SK-N-SH (cell line): ENCODE measurements at regions not wholly inside any gene's neighbourhood (a gene's known extent, or its start where the extent isn't known, plus 50 kb on each side); places are given as distances from the start of the nearest gene placed in this dataset.

Experiments used
- CTCF ChIA-PET: fragments of 300-600, 350-600 bp; formaldehyde crosslinking; extraction: SDS; loops from one replicate; lab custom pipeline; 2021; lab: Yijun Ruan, JAX
- POLR2A ChIA-PET: fragments of 350-600 bp; sonication (Branson Sonifier 250); formaldehyde crosslinking; extraction: SDS; loops from one replicate; lab custom pipeline; 2020; ENCODE audit warnings: antibody characterized with exemption, inconsistent platforms; lab: Yijun Ruan, JAX
- DNase-seq: peaks from one replicate; pipeline ENCODE4 v3.0.0; 2012
- H2AFZ ChIP-seq: fragments of 200-600 bp; sonication (generic); 2 replicates; pipeline ENCODE4 v1.8.1; 2016; ENCODE audit warnings: antibody characterized with exemption, mild to moderate bottlenecking, low read depth
- H3F3A ChIP-seq: fragments of 200-600 bp; sonication (generic); replicated peaks from 2 replicates; pipeline ENCODE3; 2016; ENCODE audit warnings: antibody characterized with exemption, mild to moderate bottlenecking; ENCODE audit not compliant: insufficient read depth
- H3K27ac ChIP-seq, 2 experiments: fragments of 200-500 bp in 1 of 2; fragments of 200-600 bp in 1 of 2; sonication (Bioruptor generic) in 1 of 2; sonication (generic), shearing (Covaris generic) in 1 of 2; 2 replicates each; pipeline versions ENCODE4 v1.5.1 to v1.6.1; 2014 to 2016; ENCODE audit warnings: low read depth in 2 of 2, inconsistent platforms in 1 of 2, low read length in 1 of 2, mild to moderate bottlenecking in 1 of 2, mixed read lengths in 1 of 2
- H3K27me3 ChIP-seq: fragments of 200-600 bp; sonication (generic), shearing (Covaris generic); 2 replicates; pipeline ENCODE4 v1.6.1; 2016; ENCODE audit warnings: mixed run types; ENCODE audit not compliant: insufficient read depth
- H3K36me3 ChIP-seq, 2 experiments: fragments of 200-500 bp in 1 of 2; fragments of 200-600 bp in 1 of 2; sonication (Bioruptor generic) in 1 of 2; sonication (generic) in 1 of 2; replicated peaks in 1 of 2; 2 replicates each; pipeline versions ENCODE3 to v1.5.1; 2014 to 2016; ENCODE audit warnings: low read length in 1 of 2, mild to moderate bottlenecking in 1 of 2; ENCODE audit not compliant: insufficient read depth in 2 of 2, control insufficient read depth in 1 of 2
- H3K4me1 ChIP-seq, 2 experiments: fragments of 200-500 bp in 1 of 2; fragments of 200-600 bp in 1 of 2; sonication (Bioruptor generic) in 1 of 2; sonication (generic), shearing (Covaris generic) in 1 of 2; 2 replicates each; pipeline versions ENCODE4 v1.5.1 to v1.6.1; 2014 to 2016; ENCODE audit warnings: low read depth in 1 of 2, low read length in 1 of 2, mixed run types in 1 of 2; ENCODE audit not compliant: insufficient read depth in 2 of 2, control insufficient read depth in 1 of 2
- H3K4me2 ChIP-seq: fragments of 200-600 bp; sonication (generic), shearing (Covaris generic); 2 replicates; pipeline ENCODE4 v1.6.1; 2017; ENCODE audit warnings: mixed run types
- H3K4me3 ChIP-seq, 2 experiments: fragments of 200-500 bp in 1 of 2; fragments of 200-600 bp in 1 of 2; sonication (Bioruptor generic) in 1 of 2; sonication (generic), shearing (Covaris generic) in 1 of 2; 2 replicates each; pipeline versions ENCODE4 v1.5.1 to v1.8.1; 2014 to 2016; ENCODE audit warnings: low read depth in 2 of 2, inconsistent platforms in 1 of 2, low read length in 1 of 2, mild to moderate bottlenecking in 1 of 2, mixed read lengths in 1 of 2, moderate library complexity in 1 of 2
- H3K79me2 ChIP-seq: fragments of 200-600 bp; sonication (generic); 2 replicates; pipeline ENCODE4 v1.8.1; 2017; ENCODE audit warnings: mild to moderate bottlenecking; ENCODE audit not compliant: insufficient read depth
- H3K9ac ChIP-seq: fragments of 200-600 bp; sonication (generic); 2 replicates; pipeline ENCODE4 v1.6.1; 2017; ENCODE audit warnings: mixed run types
- H3K9me2 ChIP-seq: fragments of 200-600 bp; sonication (generic); 2 replicates; pipeline ENCODE4 v1.6.1; 2017; ENCODE audit warnings: mixed run types
- H3K9me3 ChIP-seq: fragments of 200-600 bp; sonication (generic); 2 replicates; pipeline ENCODE4 v1.6.1; 2017; ENCODE audit warnings: mixed run types, mild to moderate bottlenecking, moderate library complexity
- H4K20me1 ChIP-seq: fragments of 200-600 bp; sonication (generic); 2 replicates; pipeline ENCODE4 v1.6.1; 2017; ENCODE audit warnings: mild to moderate bottlenecking, mixed run types; ENCODE audit not compliant: insufficient read depth
- CHD2 ChIP-seq: fragments of 150-350 bp; IDR thresholded peaks from 2 replicates; pipeline ENCODE4 v1.6.1; 2018; ENCODE audit warnings: low read length; ENCODE audit not compliant: partially characterized antibody
- ELF1 ChIP-seq: IDR thresholded peaks from 2 replicates; pipeline ENCODE4 v1.4.0; 2012
- EP300 ChIP-seq, 2 experiments: IDR thresholded peaks; 2 replicates each; pipeline versions ENCODE4 v1.4.0 to v1.6.1; 2012; ENCODE audit warnings: borderline replicate concordance in 1 of 2, low read depth in 1 of 2, low read length in 1 of 2
- FOXJ3 ChIP-seq: sonication (generic); formaldehyde crosslinking; IDR thresholded peaks from 2 replicates; pipeline ENCODE4 v1.5.1; 2020; ENCODE audit warnings: mild to moderate bottlenecking, missing genetic modification reagents
- MXI1 ChIP-seq: IDR thresholded peaks from 2 replicates; pipeline ENCODE4 v1.6.1; 2012; ENCODE audit warnings: mild to moderate bottlenecking, low read depth, low read length, improper control_type of control experiment
- NFIC ChIP-seq: IDR thresholded peaks from 2 replicates; pipeline ENCODE4 v1.4.0; 2012; ENCODE audit warnings: borderline replicate concordance
- POLR2AphosphoS5 ChIP-seq: IDR thresholded peaks from 2 replicates; pipeline ENCODE4 v1.6.1; 2012; ENCODE audit warnings: low read depth, low read length
- RAD21 ChIP-seq: IDR thresholded peaks from 2 replicates; pipeline ENCODE4 v1.6.1; 2012; ENCODE audit warnings: mild to moderate bottlenecking, low read length
- RCOR1 ChIP-seq: fragments of 150-350 bp; IDR thresholded peaks from 2 replicates; pipeline ENCODE4 v1.6.1; 2017; ENCODE audit warnings: antibody characterized with exemption, low read length
- RFX5 ChIP-seq: IDR thresholded peaks from 2 replicates; pipeline ENCODE4 v1.6.1; 2012; ENCODE audit warnings: mild to moderate bottlenecking, improper control_type of control experiment, low read length
- RXRA ChIP-seq: IDR thresholded peaks from 2 replicates; pipeline ENCODE4 v1.4.0; 2012; ENCODE audit warnings: low read depth, mild to moderate bottlenecking, borderline replicate concordance
- TAF1 ChIP-seq: IDR thresholded peaks from 2 replicates; pipeline ENCODE4 v1.6.1; 2012; ENCODE audit warnings: low read depth, mild to moderate bottlenecking, low read length, moderate library complexity, borderline replicate concordance
- TCF12 ChIP-seq: IDR thresholded peaks from 2 replicates; pipeline ENCODE4 v1.4.0; 2012
- TEAD4 ChIP-seq: IDR thresholded peaks from 2 replicates; pipeline ENCODE4 v1.4.0; 2012; ENCODE audit warnings: mild to moderate bottlenecking, borderline replicate concordance; ENCODE audit not compliant: insufficient read depth
- YY1 ChIP-seq: IDR thresholded peaks from 2 replicates; pipeline ENCODE4 v1.4.0; 2012; ENCODE audit warnings: low read depth, mild to moderate bottlenecking
- WGBS: methylation state at CpG from one replicate; pipeline ENCODE4 v1.1.6; 2017; ENCODE audit warnings: low lambda C conversion rate; 5-methylcytosine and 5-hydroxymethylcytosine counted together
- TF ChIP-seq, protein P1 (sequence below): fragments of 150-350 bp; IDR thresholded peaks from 2 replicates; pipeline ENCODE4 v1.6.1; 2017; ENCODE audit warnings: antibody characterized with exemption, low read length, low read depth, borderline replicate concordance
- TF ChIP-seq, protein P2 (sequence below): IDR thresholded peaks from 2 replicates; pipeline ENCODE4 v1.6.1; 2012; ENCODE audit warnings: mild to moderate bottlenecking, low read depth, low read length, moderate library complexity
- TF ChIP-seq, protein P3 (sequence below): IDR thresholded peaks from 2 replicates; pipeline ENCODE4 v1.4.0; 2012; ENCODE audit warnings: low read depth, borderline replicate concordance
- TF ChIP-seq, protein P4 (sequence below): fragments of 150-350 bp; IDR thresholded peaks from 2 replicates; pipeline ENCODE4 v1.6.1; 2016; ENCODE audit warnings: mild to moderate bottlenecking, low read depth, low read length
- TF ChIP-seq, protein P5 (sequence below): IDR thresholded peaks from 2 replicates; pipeline ENCODE4 v1.4.0; 2012; ENCODE audit warnings: low read depth

DNA sequence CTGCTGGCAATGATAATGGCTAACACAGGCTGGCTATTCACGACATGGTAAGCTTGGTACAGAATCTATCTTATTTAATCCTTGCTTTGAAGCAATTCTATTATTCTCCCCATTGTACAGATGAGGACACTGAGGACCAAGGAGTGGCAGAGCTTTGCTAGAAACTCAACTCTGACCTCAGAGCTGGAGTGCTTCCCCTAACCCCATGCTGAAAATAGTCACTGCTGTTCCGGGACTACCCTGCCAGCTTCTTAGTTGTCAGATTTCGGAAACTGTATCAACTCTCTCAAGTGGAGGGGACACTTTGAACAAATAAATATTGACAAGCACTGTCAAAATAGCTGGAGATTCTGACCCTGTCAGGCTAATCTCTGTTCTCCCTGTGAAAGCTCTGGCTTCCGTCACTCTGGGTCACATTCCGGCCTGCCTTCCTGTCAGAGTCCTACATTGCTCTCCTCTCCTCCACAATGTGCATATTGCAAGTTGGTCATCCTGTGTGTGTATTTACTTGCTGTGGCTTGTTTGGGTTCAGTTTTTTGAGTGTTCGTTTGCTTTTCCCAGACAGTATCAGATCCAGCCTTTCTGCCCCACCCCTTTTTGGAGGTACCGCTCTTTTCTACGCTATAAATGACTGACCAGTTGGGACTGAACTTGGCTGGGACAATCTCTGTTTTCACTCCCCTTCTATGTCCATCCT, 134.3 kb upstream of the MAP1B start:
- Histone ChIP-seq H3K9ac (no peak overlapping the region), H3K9me2 (no peaks in the 10 kb centered on the region), H3K9me3 (no peaks in the 10 kb centered on the region), H3K79me2 (no peaks in the 10 kb centered on the region), H2AFZ (no peak overlapping the region), H3K36me3 (no peaks in the 10 kb centered on the region), H3F3A (no peaks in the 10 kb centered on the region), H3K27me3 (no peaks in the 10 kb centered on the region), H3K4me1 (peaks cover 0 to 4% of the 10 kb centered on the region in 2 experiments; a peak in 1 of 4 replicates), H3K4me3 (no peak overlapping the region), H3K4me2 (no peak overlapping the region), H3K27ac (no peak overlapping the region), H4K20me1 (no peaks in the 10 kb centered on the region)
- CTCF ChIA-PET = interaction anchor here (1.1 kb wide), 1 partner anchor 272 kb away, joined by 3 read pairs; no protein-coding TSS in a partner anchor
- DNase-seq = no peak
- POLR2A ChIA-PET = no interaction called here
- TF ChIP-seq TEAD4 = no peak
- no peak for TF ChIP-seq FOXJ3 (CRISPR knock-in tag)
- TF ChIP-seq RXRA = no peak
- TF ChIP-seq RAD21 = no peak
- no peak for TF ChIP-seq TAF1
- TF ChIP-seq, protein P1, sequence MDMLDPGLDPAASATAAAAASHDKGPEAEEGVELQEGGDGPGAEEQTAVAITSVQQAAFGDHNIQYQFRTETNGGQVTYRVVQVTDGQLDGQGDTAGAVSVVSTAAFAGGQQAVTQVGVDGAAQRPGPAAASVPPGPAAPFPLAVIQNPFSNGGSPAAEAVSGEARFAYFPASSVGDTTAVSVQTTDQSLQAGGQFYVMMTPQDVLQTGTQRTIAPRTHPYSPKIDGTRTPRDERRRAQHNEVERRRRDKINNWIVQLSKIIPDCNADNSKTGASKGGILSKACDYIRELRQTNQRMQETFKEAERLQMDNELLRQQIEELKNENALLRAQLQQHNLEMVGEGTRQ = no peak
- no peak for TF ChIP-seq ELF1
- no peak for TF ChIP-seq POLR2AphosphoS5
- no peak for TF ChIP-seq RCOR1
- WGBS = 90% methylated on average over 8 of the region's 8 CpGs

DNA sequence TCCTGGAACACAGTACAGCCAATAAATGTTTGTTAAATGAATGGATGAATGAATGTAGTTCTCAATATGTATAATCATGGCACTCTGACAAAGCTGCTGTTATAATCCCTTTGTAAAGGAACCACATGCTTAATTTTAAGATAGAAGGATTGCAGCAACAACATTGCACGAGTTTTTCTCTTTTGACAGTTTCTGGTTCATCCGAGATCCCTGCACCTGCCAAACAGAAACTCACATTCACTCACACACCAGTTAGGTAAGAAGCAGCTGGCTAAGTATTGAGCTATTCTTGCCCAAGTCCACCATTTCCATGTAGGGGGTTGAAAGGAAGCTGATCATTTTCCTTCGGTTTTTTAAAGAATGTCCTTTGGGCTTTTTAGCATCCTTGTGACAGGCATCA, 133.7 kb upstream of the MAP1B start:
- no peak for DNase-seq
- Histone ChIP-seq H3K4me2 (no peak overlapping the region), H3F3A (no peaks in the 10 kb centered on the region), H3K27ac (no peak overlapping the region), H3K9me2 (no peaks in the 10 kb centered on the region), H4K20me1 (no peaks in the 10 kb centered on the region), H3K9me3 (no peaks in the 10 kb centered on the region), H3K79me2 (no peaks in the 10 kb centered on the region), H3K4me1 (peaks cover 0 to 4% of the 10 kb centered on the region in 2 experiments; a peak in 1 of 4 replicates), H3K27me3 (no peaks in the 10 kb centered on the region), H2AFZ (no peak overlapping the region), H3K36me3 (no peaks in the 10 kb centered on the region), H3K9ac (no peak overlapping the region), H3K4me3 (no peak overlapping the region)
- POLR2A ChIA-PET = no interaction called here
- WGBS = 87% methylated on average over 3 of the region's 3 CpGs
- CTCF ChIA-PET = interaction anchor here (1.1 kb wide), 1 partner anchor 272 kb away, joined by 3 read pairs; no protein-coding TSS in a partner anchor
- no peak for TF ChIP-seq RAD21
- no peak for TF ChIP-seq RXRA
- TF ChIP-seq, protein P2, sequence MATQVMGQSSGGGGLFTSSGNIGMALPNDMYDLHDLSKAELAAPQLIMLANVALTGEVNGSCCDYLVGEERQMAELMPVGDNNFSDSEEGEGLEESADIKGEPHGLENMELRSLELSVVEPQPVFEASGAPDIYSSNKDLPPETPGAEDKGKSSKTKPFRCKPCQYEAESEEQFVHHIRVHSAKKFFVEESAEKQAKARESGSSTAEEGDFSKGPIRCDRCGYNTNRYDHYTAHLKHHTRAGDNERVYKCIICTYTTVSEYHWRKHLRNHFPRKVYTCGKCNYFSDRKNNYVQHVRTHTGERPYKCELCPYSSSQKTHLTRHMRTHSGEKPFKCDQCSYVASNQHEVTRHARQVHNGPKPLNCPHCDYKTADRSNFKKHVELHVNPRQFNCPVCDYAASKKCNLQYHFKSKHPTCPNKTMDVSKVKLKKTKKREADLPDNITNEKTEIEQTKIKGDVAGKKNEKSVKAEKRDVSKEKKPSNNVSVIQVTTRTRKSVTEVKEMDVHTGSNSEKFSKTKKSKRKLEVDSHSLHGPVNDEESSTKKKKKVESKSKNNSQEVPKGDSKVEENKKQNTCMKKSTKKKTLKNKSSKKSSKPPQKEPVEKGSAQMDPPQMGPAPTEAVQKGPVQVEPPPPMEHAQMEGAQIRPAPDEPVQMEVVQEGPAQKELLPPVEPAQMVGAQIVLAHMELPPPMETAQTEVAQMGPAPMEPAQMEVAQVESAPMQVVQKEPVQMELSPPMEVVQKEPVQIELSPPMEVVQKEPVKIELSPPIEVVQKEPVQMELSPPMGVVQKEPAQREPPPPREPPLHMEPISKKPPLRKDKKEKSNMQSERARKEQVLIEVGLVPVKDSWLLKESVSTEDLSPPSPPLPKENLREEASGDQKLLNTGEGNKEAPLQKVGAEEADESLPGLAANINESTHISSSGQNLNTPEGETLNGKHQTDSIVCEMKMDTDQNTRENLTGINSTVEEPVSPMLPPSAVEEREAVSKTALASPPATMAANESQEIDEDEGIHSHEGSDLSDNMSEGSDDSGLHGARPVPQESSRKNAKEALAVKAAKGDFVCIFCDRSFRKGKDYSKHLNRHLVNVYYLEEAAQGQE = no peak
- TF ChIP-seq, protein P3, sequence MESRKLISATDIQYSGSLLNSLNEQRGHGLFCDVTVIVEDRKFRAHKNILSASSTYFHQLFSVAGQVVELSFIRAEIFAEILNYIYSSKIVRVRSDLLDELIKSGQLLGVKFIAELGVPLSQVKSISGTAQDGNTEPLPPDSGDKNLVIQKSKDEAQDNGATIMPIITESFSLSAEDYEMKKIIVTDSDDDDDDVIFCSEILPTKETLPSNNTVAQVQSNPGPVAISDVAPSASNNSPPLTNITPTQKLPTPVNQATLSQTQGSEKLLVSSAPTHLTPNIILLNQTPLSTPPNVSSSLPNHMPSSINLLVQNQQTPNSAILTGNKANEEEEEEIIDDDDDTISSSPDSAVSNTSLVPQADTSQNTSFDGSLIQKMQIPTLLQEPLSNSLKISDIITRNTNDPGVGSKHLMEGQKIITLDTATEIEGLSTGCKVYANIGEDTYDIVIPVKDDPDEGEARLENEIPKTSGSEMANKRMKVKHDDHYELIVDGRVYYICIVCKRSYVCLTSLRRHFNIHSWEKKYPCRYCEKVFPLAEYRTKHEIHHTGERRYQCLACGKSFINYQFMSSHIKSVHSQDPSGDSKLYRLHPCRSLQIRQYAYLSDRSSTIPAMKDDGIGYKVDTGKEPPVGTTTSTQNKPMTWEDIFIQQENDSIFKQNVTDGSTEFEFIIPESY = no peak
- no peak for TF ChIP-seq TCF12
- no peak for TF ChIP-seq CHD2
- TF ChIP-seq RFX5 = no peak
- no peak for TF ChIP-seq TEAD4
- TF ChIP-seq, protein P4, sequence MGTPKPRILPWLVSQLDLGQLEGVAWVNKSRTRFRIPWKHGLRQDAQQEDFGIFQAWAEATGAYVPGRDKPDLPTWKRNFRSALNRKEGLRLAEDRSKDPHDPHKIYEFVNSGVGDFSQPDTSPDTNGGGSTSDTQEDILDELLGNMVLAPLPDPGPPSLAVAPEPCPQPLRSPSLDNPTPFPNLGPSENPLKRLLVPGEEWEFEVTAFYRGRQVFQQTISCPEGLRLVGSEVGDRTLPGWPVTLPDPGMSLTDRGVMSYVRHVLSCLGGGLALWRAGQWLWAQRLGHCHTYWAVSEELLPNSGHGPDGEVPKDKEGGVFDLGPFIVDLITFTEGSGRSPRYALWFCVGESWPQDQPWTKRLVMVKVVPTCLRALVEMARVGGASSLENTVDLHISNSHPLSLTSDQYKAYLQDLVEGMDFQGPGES = no peak
- TF ChIP-seq, protein P5, sequence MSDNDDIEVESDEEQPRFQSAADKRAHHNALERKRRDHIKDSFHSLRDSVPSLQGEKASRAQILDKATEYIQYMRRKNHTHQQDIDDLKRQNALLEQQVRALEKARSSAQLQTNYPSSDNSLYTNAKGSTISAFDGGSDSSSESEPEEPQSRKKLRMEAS = no peak
- TF ChIP-seq FOXJ3 (CRISPR knock-in tag) = no peak
- TF ChIP-seq RCOR1 = no peak
- no peak for TF ChIP-seq EP300 (IDR thresholded peaks at IDR 0.05; ENCODE audit: borderline replicate concordance in 1 of 2, low read depth in 1 of 2, low read length in 1 of 2)
- no peak for TF ChIP-seq YY1
- TF ChIP-seq NFIC = no peak
- TF ChIP-seq MXI1 = no peak
